Subcutaneous abdominal adipose tissue (tissue), 5 donors: ENCODE measurements at regions not wholly inside any gene's neighbourhood (a gene's known extent, or its start where the extent isn't known, plus 50 kb on each side); places are given as distances from the start of the nearest gene placed in this dataset.

Experiments used
- H3K27ac ChIP-seq: one replicate; pipeline ENCODE4 v1.7.0; 2013; ENCODE audit warnings: low read depth, mild to moderate bottlenecking, inconsistent platforms, low read length, moderate library complexity
- H3K27me3 ChIP-seq, 5 donors: one replicate each; pipeline ENCODE4 v1.7.0; 2013; ENCODE audit warnings: low read length in 5 of 5, inconsistent platforms in 1 of 5; ENCODE audit not compliant: control insufficient read depth in 5 of 5, insufficient read depth in 4 of 5
- H3K36me3 ChIP-seq, 5 donors: one replicate each; pipeline ENCODE4 v1.7.0; 2013; ENCODE audit warnings: low read length in 5 of 5; ENCODE audit not compliant: control insufficient read depth in 5 of 5, insufficient read depth in 5 of 5
- H3K4me1 ChIP-seq, 5 donors: one replicate each; pipeline ENCODE4 v1.7.0; 2013; ENCODE audit warnings: low read length in 5 of 5, mild to moderate bottlenecking in 3 of 5, moderate library complexity in 1 of 5; ENCODE audit not compliant: control insufficient read depth in 5 of 5, insufficient read depth in 5 of 5
- H3K4me3 ChIP-seq, 5 donors: one replicate each; pipeline ENCODE4 v1.7.0; 2013; ENCODE audit warnings: low read length in 5 of 5, low read depth in 1 of 5
- H3K9ac ChIP-seq, 5 donors: one replicate each; pipeline ENCODE4 v1.7.0; 2013; ENCODE audit warnings: low read length in 5 of 5, mild to moderate bottlenecking in 4 of 5, moderate library complexity in 3 of 5
- H3K9me3 ChIP-seq, 5 donors: one replicate each; pipeline ENCODE4 v1.7.0; 2013; ENCODE audit warnings: low read length in 5 of 5; ENCODE audit not compliant: control insufficient read depth in 5 of 5
- donor health status: healthy.
- donor health status: healthy.
- donor health status: healthy.
- donor health status: healthy.
- donor health status: healthy.

DNA sequence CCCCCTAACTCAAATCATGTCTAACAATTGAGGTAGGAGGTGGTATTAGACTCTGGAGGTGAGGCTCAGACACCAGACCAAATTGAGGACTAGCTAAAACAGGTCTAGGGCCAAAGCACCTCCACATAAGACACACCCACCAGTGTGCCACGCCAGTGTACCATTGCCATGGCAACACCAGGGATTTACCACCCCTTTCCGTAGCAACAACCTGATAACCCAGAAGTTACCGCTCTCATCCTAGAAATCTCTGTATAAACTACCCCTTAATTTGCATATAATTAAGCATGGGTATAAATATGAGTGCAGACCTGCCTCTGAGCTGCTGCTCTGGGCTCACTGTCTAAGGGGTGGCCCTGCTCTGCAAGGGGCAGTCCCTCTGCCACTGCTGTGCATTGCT is 57.4 kb upstream of the PPP2R5C start:
- H3K36me3 ChIP-seq: no peaks in the 10 kb centered on the region
- H3K27ac ChIP-seq: no peak overlapping the region
- no peaks in the 10 kb centered on the region for H3K27me3 ChIP-seq
- H3K9me3 ChIP-seq: no peaks in the 10 kb centered on the region
- H3K4me3 ChIP-seq: no peak overlapping the region
- H3K4me1 ChIP-seq: peaks cover 2 to 25% (median 22%) of the 10 kb centered on the region in 5 donors
- H3K9ac ChIP-seq: no peak overlapping the region

DNA sequence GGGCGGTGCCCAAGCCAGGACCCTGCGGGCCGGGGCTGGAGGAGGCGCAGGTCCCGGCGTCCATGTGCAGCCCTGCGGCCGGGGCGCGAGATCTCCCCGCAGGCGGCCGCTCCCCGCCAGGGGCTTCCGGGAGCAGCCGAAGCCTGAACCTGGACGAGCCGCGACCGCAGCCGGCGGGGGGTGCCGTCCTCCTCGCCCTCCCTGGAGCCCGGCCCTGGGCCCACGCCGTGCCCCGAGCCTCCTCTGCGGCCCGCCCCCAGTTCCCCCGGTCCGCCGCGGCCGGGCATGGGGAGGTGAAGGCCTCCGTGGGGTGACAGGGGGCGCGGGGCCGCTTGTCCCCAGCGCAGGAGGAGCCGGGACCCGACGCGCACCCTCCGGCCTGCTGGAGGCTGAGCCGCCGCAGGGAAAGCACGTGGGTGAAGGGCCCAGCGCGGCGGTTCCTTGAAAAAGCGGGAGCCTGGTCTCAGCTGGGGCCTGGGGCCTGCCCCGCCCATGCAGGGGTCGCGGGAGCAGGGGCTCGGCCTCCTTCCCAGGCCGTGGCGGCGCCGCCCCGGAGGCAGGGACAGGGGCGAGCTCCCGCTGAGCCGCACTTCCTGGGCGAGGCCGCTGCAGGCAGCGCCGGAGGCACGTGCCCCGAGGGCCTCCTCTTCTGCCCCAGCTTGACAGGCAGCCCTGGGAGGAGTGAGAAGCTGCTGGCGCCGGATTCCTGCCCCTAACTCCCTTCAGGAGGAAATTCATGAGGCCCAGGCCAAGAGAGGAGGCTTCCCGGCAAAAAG is 55.6 kb upstream of the PPP2R5C start:
- H3K4me3 ChIP-seq: peak overlapping the region in 4 of 5 donors; percentile 36 to 60 (median 46)
- no peaks in the 10 kb centered on the region for H3K9me3 ChIP-seq
- peaks cover 2 to 25% (median 22%) of the 10 kb centered on the region in 5 donors for H3K4me1 ChIP-seq
- H3K27ac ChIP-seq: peak overlapping the region; percentile 23
- H3K27me3 ChIP-seq: peaks cover 0 to 4% (median 2%) of the 10 kb centered on the region in 5 donors
- no peaks in the 10 kb centered on the region for H3K36me3 ChIP-seq
- H3K9ac ChIP-seq: peak overlapping the region in 3 of 5 donors; percentile 51 to 65 (median 62)

DNA sequence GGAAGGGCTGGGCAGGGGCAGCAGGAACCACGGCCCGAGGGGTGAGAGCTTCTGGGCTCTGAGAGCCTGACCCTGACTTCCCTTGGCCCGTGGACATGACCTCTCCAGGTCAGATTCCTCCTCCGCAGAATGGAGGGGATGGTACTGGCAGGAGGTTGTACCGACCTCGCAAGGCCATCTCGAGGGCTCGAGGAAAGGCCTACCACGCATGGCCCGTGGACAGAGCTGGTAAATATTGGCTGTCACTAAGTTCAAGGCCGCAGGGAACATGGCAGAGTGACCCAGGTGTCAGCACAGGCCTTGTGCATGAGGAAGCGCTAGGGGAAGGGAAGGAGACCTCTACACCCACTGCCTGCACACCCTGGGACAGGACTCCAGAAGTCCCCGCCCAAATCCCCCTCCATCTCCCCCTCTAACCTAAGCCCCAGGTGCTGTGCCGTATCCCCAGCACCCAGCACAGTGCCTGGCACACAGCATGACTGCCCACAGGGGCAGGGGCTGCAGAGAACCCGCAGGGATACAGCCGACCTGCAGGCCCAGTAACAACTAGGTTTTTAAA is 54.9 kb upstream of the PPP2R5C start:
- Histone ChIP-seq H3K36me3 (no peaks in the 10 kb centered on the region), H3K4me1 (peaks cover 2 to 25% (median 22%) of the 10 kb centered on the region in 5 donors), H3K27ac (peak overlapping the region; percentile 23), H3K4me3 (peak overlapping the region in 3 of 5 donors; percentile 44 to 60 (median 48)), H3K9me3 (no peaks in the 10 kb centered on the region), H3K9ac (peak overlapping the region in 3 of 5 donors; percentile 29 to 65 (median 51)), H3K27me3 (peaks cover 0 to 4% (median 2%) of the 10 kb centered on the region in 5 donors)

DNA sequence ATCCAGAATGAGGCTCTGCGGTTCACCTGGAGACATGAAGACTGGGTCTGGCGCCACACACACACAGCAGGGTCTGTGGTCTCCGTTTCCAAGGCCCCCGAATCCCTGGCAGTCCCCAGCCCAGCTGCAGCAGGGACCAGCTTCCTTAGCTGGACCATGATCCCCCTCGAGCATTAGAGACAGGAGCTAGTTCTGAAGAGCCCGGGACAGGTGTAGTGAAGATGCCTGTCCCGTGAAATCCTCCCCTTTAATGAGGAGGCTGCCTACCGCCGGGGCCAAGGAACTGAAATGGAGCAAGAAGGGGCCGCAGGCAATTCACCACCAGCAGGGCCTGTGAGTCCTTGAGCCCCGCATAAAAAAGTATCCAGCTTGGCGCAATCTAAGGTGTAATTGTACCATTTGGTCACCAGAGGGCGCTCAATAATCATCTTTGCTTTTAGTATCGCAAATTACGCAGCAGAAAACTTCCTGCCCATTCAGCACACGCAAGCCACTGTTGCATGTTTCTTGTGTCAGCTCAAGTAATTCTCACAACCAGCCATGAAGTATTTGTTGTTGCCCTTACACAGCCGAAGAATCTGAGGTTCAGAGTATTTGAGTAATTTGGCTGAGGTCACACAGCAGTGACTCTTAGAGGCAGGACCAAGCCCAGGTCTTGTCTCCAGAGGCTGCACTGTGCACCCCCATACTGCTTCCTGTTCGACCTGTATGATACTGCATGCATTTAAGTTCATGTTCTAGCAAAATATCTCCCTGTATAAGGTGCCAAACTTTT is 54.3 kb upstream of the PPP2R5C start:
- Histone ChIP-seq H3K4me1 (peaks cover 2 to 25% (median 22%) of the 10 kb centered on the region in 5 donors), H3K36me3 (no peaks in the 10 kb centered on the region), H3K9ac (no peak overlapping the region), H3K27ac (no peak overlapping the region), H3K4me3 (peak overlapping the region; percentile 1 to 53 (median 17)), H3K27me3 (peaks cover 0 to 4% (median 2%) of the 10 kb centered on the region in 5 donors), H3K9me3 (no peaks in the 10 kb centered on the region)

DNA sequence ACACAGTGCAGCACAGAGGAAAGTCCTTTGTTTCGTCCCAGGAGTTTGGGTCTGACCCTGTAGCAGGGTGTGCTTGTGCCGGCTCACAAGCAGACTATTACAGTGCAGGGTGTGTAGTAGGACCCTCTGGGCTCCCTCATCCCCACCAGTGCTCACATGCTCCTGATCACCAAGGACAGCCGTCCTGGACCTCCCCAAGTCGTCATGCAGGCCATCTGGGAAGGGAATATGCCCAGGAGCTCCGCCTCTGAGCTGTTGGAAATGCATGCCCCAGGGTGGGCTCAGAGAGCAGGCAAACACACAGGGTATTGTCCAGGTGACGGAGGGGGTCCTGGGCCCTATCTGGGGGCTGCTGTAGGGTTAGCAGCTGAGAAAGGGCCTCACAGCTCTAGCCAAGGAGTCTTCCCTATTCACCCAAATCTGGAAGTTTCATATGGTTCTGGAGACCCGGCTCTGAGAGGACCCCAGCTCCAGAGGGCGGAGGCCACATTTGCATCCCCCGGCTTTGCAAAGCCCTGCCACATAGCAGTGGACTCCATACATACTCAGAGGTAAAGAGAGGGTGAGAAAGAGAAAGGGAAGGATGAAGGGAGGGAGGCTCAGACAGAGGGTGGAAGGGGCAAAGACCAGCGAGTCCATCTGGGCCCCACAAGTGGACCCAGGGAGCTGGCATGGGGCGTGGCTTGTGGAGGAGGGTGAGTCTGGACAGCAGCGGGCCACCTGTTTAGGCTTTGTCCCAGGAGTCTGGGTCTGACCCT is 53.5 kb upstream of the PPP2R5C start:
- no peak overlapping the region for H3K27ac ChIP-seq
- no peaks in the 10 kb centered on the region for H3K9me3 ChIP-seq
- peaks cover 0 to 4% (median 2%) of the 10 kb centered on the region in 5 donors for H3K27me3 ChIP-seq
- H3K9ac ChIP-seq: no peak overlapping the region
- peaks cover 2 to 25% (median 22%) of the 10 kb centered on the region in 5 donors for H3K4me1 ChIP-seq
- H3K36me3 ChIP-seq: no peaks in the 10 kb centered on the region
- H3K4me3 ChIP-seq: peak overlapping the region in 4 of 5 donors; percentile 1 to 53 (median 24)

DNA sequence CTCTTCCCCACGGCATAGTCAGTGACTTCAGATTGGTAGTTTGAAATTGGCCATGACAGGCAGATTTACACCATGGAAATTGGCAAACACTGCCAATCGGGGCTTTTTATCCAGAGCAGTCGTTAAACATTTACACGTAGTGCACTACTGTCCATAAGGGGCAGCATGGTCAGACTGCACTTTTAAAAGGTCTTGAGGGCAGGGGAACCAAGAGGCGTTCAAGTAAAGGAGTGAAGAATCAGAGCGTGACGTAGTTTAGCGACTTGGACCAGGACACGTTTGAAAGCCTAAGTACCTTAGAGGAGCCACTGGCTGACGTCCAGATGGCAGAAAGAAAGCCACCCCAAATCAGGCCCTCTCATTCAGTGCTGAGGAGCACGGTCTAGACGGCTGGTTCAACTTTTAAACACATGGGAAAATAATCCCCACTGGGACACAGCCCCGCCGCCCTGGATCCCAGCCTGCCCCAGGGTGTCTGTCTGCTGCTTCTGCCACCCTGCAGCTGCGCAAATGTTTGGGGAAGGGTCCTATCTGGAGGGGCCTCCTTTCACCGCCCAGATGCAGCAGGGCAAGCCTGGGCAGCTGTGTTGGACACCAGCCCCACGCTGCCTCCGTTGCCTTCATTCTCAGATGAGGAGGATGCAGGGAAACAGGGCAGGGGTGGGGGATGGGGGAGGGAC is 52.5 kb upstream of the PPP2R5C start:
- Histone ChIP-seq H3K4me1 (peaks cover 2 to 25% (median 22%) of the 10 kb centered on the region in 5 donors), H3K9me3 (peaks cover 0 to 3% (median 0%) of the 10 kb centered on the region in 5 donors), H3K4me3 (no peak overlapping the region), H3K36me3 (no peaks in the 10 kb centered on the region), H3K27me3 (peaks cover 0 to 4% (median 2%) of the 10 kb centered on the region in 5 donors), H3K27ac (no peak overlapping the region), H3K9ac (no peak overlapping the region)

DNA sequence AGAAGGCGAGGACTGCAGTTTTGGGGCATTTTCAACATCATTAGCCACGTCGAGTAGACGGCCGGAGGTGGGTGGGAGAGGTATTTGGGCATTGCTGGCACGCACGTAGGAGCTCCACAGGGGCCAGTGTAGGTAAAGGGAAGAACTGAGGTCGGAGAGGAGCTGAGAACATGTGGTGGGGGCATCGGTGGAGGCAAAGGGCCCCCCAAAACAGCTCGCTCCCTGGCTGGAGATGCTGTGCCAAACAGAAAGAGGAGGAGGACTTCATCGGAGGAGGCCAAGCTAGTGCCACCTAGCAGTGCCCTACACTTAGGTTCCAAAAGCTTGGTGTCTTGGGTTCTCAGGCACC is 52.0 kb upstream of the PPP2R5C start:
- no peak overlapping the region for H3K9ac ChIP-seq
- H3K27me3 ChIP-seq: peaks cover 0 to 4% (median 2%) of the 10 kb centered on the region in 5 donors
- peaks cover 0 to 8% (median 3%) of the 10 kb centered on the region in 5 donors for H3K9me3 ChIP-seq
- H3K4me3 ChIP-seq: no peak overlapping the region
- no peaks in the 10 kb centered on the region for H3K36me3 ChIP-seq
- no peak overlapping the region for H3K27ac ChIP-seq
- H3K4me1 ChIP-seq: peaks cover 2 to 25% (median 22%) of the 10 kb centered on the region in 5 donors

DNA sequence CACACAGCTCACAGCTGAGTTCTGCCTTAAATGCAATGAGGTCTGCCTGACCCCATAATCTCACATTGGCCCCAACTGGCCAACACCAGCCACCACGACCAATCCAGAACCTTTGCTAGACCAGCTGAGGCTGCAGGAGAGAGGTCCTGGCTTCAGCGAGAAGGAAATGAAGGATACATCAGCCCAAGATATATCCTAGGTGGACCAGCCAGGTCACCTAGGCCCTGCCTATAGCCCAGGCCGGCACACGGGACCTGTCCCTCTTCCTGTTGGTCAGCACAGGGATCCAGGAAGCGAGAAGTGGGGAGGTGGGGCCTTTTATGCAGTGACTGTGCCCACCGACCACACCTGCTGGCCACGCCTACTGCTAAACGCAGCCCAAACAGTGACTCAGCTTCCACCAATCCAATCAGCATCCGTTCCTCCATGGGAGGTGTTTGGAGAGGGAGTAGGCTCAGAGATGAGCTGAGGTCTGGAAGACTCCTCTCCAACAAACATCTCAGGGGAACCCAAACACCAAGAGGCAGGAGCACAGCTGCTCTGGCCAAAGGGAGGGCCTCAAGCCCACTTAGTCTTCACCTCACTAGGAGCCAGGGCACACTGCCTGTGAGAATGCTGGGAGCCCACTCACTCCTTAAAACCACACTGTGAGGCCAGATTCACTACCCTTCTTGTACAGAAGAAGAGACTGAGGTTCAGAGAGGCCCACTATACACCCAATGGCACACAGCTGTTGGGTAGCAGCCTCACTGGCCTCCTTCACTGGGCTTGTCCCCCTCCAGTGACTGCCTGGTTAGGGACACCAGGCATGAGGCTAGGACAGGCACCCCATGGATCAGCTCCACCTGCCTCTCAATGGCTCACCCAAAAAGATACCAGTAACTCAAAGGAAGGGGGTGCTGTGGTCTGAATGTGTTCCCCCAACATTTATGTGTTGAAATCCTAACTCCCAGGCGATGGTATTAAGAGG is 51.3 kb upstream of the PPP2R5C start:
- no peak overlapping the region for H3K9ac ChIP-seq
- no peak overlapping the region for H3K27ac ChIP-seq
- no peak overlapping the region for H3K4me3 ChIP-seq
- H3K9me3 ChIP-seq: peaks cover 0 to 9% (median 3%) of the 10 kb centered on the region in 5 donors
- peaks cover 2 to 25% (median 22%) of the 10 kb centered on the region in 5 donors for H3K4me1 ChIP-seq
- no peaks in the 10 kb centered on the region for H3K36me3 ChIP-seq
- H3K27me3 ChIP-seq: peaks cover 0 to 4% (median 2%) of the 10 kb centered on the region in 5 donors
